ENCODE measurements at regions not wholly inside any gene's neighbourhood (a gene's known extent, or its start where the extent isn't known, plus 50 kb on each side); places are given as distances from the start of the nearest gene placed in this dataset.

GRCh38 chr3:154023148-154023547 lies 98.0 kb upstream of the ARHGEF26 start:
- no peak for DNase-seq
- intact Hi-C loops (cut with micrococcal nuclease) = no loop called here
- no peak for ATAC-seq

- DNase-seq = no peak
- no peak for ATAC-seq
- intact Hi-C loops (cut with micrococcal nuclease) = no loop called here
Measured at GRCh38 chr3:154025007-154025406, 96.2 kb upstream of the ARHGEF26 start.

- ATAC-seq = no peak
- intact Hi-C loops (cut with micrococcal nuclease) = no loop called here
Measured at GRCh38 chr3:154029926-154030325, 91.3 kb upstream of the ARHGEF26 start.

GRCh38 chr3:154034797-154035330 lies 86.3 kb upstream of the ARHGEF26 start:
- intact Hi-C loops (cut with micrococcal nuclease) = no loop called here
- DNase-seq = no peak
- ATAC-seq = no peak

More at GRCh38 chr3:154029926-154030325, 91.3 kb upstream of the ARHGEF26 start:
- DNase-seq = no peak

- ATAC-seq = no peak
- DNase-seq = no peak
- intact Hi-C loops (cut with micrococcal nuclease) = no loop called here
Measured at GRCh38 chr3:154040283-154040682, 80.9 kb upstream of the ARHGEF26 start.

DNA sequence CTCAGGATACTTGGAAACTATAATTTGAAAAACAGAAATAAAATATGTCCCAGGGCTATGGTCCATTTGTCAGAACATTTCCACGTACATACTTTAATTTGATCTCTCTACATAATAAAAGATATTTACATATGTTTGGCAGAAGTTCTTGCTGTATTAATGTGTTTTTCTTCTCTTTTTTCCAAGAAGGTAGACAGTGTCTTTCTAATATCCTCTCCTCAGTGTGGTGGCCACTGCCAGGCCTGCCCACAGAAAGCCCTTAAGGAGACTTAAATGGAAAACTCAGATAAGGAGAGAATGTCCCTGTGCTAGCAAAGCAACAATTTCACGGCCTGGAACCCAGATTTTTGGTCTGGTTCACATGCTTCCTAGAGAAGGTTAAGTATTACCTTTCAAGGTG lies 76.5 kb upstream of the ARHGEF26 start:
- DNase-seq = no peak
- intact Hi-C loops (cut with micrococcal nuclease) = no loop called here
- no peak for ATAC-seq

GRCh38 chr3:154050216-154050615 lies 71.0 kb upstream of the ARHGEF26 start:
- intact Hi-C loops (cut with micrococcal nuclease) = no loop called here
- no peak for ATAC-seq
- DNase-seq = no peak

GRCh38 chr3:154050766-154051165 lies 70.4 kb upstream of the ARHGEF26 start:
- DNase-seq (no peak), ATAC-seq (no peak)
- intact Hi-C loops (cut with micrococcal nuclease) = no loop called here

GRCh38 chr3:154059833-154060232 lies 61.4 kb upstream of the ARHGEF26 start:
- no peak for DNase-seq
- intact Hi-C loops (cut with micrococcal nuclease) = no loop called here
- ATAC-seq = peak; percentile 21

- ATAC-seq (peak; percentile 94), DNase-seq (no peak)
- intact Hi-C loops (cut with micrococcal nuclease) = no loop called here
Measured at GRCh38 chr3:154060238-154061000, 60.8 kb upstream of the ARHGEF26 start.

DNA sequence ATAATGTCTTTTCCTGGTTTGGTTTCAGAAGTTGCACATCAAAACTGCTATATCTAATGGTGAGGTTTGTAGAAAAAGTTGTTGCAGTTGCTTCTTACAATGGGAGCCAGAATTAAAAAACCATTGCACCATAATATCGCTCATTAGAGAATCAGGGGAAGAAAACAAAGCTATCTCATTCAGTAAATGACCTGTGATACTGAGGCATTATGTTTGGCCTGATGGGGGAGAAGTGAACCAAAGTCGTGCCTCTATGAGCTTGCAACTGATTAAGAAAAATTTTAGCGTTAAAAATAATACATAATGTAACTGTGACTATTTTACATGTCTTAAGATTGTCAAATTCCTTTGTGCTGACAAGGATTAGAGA lies 60.2 kb upstream of the ARHGEF26 start:
- intact Hi-C loops (cut with micrococcal nuclease) = no loop called here
- ATAC-seq (peak; percentile 45), DNase-seq (no peak)

DNA sequence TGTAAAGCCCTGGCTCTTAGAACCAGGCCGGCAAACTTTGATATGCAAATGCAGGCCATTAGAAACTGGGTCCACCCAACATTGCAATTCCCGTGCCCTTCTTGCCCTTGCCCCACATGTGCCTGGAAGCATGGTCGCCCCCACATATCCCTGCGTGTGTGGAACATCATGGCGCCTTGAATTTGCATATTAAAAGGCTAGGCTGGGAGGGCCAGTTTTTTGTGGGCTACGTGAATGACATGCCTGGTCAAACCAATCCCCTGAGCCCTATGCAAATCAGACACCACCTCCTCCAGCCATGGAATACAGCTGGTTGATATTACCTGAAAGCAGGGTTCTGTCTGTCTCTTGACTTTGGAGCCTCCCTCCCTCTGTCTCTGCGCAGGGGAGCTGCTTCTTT lies 58.7 kb upstream of the ARHGEF26 start:
- intact Hi-C loops (cut with micrococcal nuclease) = no loop called here
- DNase-seq (no peak), ATAC-seq (no peak)

DNA sequence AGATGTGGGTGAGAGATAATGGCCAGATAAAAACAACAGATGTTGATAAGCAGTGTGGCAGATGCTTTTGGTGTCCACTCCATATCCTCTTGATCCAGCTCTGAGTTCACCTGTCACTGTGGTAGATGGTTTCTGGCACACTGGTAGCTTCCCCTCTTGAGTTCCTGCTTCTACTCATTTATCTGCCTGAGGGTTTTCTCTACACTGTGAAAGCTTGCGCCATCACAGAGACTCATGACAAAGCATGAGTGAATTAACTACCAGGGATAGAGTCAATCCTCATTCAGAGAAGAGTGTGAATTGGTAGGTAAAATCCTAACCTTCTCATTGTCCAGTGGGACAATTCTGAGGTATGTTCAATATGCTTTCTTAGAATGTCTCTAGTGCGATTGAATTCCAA lies 50.0 kb upstream of the ARHGEF26 start:
- no peak for DNase-seq
- ATAC-seq = no peak
- intact Hi-C loops (cut with micrococcal nuclease) = no loop called here

Data from left ventricle myocardium superior (tissue), 1 donor.